PC-3 (cell line): ENCODE measurements at regions not wholly inside any gene's neighbourhood (a gene's known extent, or its start where the extent isn't known, plus 50 kb on each side); places are given as distances from the start of the nearest gene placed in this dataset.
"Not testable (repeated sequence)": the region's sequence is repeated elsewhere in the genome, so short reads cannot be mapped to it uniquely, and the experiment has no call there.

ENCODE experiments used
- ATAC-seq: fragments of 200-7000 bp; cut with Tn5 transposase; 2 replicates; pipeline ENCODE4 v1.9.1; 2020; ENCODE audit warnings: mild to moderate bottlenecking, moderate library complexity
- BruUV-seq: library from RNA; stranded (reverse); fragments of 400-500 nt; replicated peaks from 2 replicates; lab custom pipeline; 2021; lab: Mats Ljungman, UMichigan
- CTCF ChIA-PET: fragments of 300-600 bp; sonication (Branson Sonifier 250); formaldehyde crosslinking; loops from one replicate; lab custom pipeline; 2022; ENCODE audit warnings: antibody characterized with exemption; lab: Charles Lee
- POLR2A ChIA-PET: fragments of 300-600 bp; sonication (Branson Sonifier 250); formaldehyde crosslinking; loops from one replicate; lab custom pipeline; 2022; ENCODE audit warnings: antibody characterized with exemption; ENCODE audit not compliant: unreplicated experiment; lab: Charles Lee
- DNase-seq: peaks from one replicate; pipeline ENCODE4 v3.0.0-alpha.2; 2015
- H2AFZ ChIP-seq: fragments of 300-600 bp; sonication (generic); 2 replicates; pipeline ENCODE4 v1.6.0; 2016; ENCODE audit warnings: antibody characterized with exemption, low read length
- H3F3A ChIP-seq: fragments of 300-600 bp; sonication (generic); one replicate; pipeline ENCODE4 v1.6.0; 2017; ENCODE audit warnings: antibody characterized with exemption, low read length, control low read depth, mild to moderate bottlenecking; ENCODE audit not compliant: unreplicated experiment
- H3K27ac ChIP-seq: fragments of 300-600 bp; sonication (generic); 2 replicates; pipeline ENCODE4 v1.5.1; 2016; ENCODE audit warnings: mild to moderate bottlenecking, low read length
- H3K27me3 ChIP-seq: fragments of 300-600 bp; sonication (generic); 2 replicates; pipeline ENCODE4 v1.6.1; 2016; ENCODE audit warnings: low read length, mixed read lengths
- H3K36me3 ChIP-seq: fragments of 300-600 bp; sonication (generic); 2 replicates; pipeline ENCODE4 v1.6.1; 2016; ENCODE audit warnings: low read depth, mixed run types, low read length, mixed read lengths
- H3K4me1 ChIP-seq: fragments of 300-600 bp; sonication (generic); 2 replicates; pipeline ENCODE4 v1.5.1; 2016; ENCODE audit warnings: low read length; ENCODE audit not compliant: insufficient read depth
- H3K4me2 ChIP-seq: fragments of 300-600 bp; sonication (generic); 2 replicates; pipeline ENCODE4 v1.6.0; 2016; ENCODE audit warnings: low read length
- H3K4me3 ChIP-seq: fragments of 300-600 bp; sonication (generic); 2 replicates; pipeline ENCODE4 v1.5.1; 2016; ENCODE audit warnings: mild to moderate bottlenecking, low read length, mixed read lengths
- H3K79me2 ChIP-seq: fragments of 300-600 bp; sonication (generic); 2 replicates; pipeline ENCODE4 v1.6.1; 2017; ENCODE audit warnings: low read length, mixed read lengths
- H3K9ac ChIP-seq: fragments of 300-600 bp; sonication (generic); 2 replicates; pipeline ENCODE4 v1.6.0; 2016; ENCODE audit warnings: mild to moderate bottlenecking, low read length
- H3K9me2 ChIP-seq: fragments of 300-600 bp; sonication (generic); replicated peaks from 2 replicates; pipeline ENCODE4 v1.6.1; 2016; ENCODE audit warnings: mixed run types, low read length, mixed read lengths
- H3K9me3 ChIP-seq: fragments of 300-600 bp; sonication (generic); 2 replicates; pipeline ENCODE4 v1.6.1; 2016; ENCODE audit warnings: low read length, mixed read lengths
- H4K20me1 ChIP-seq: fragments of 300-600 bp; sonication (generic); 2 replicates; pipeline ENCODE4 v1.6.1; 2016; ENCODE audit warnings: low read length, mixed read lengths
- CTCF ChIP-seq: fragments of 300-600 bp; sonication (generic); conservative IDR thresholded peaks from 2 replicates; pipeline ENCODE4 v1.5.1; 2017; ENCODE audit warnings: antibody characterized with exemption, low read depth, mild to moderate bottlenecking, low read length
- EZH2 ChIP-seq: fragments of 300-600 bp; sonication (generic); IDR thresholded peaks from one replicate; pipeline ENCODE4 v1.6.1; 2017; ENCODE audit warnings: antibody characterized with exemption, mild to moderate bottlenecking, low read length; ENCODE audit not compliant: unreplicated experiment
- EZH2phosphoT487 ChIP-seq: fragments of 300-600 bp; sonication (generic); IDR thresholded peaks from 2 replicates; pipeline ENCODE4 v1.6.1; 2018; ENCODE audit warnings: mild to moderate bottlenecking, antibody characterized with exemption, low read length, borderline replicate concordance
- intact Hi-C: fragments of 100-400 bp; cut with micrococcal nuclease; formaldehyde crosslinking; loops from 2 replicates; pipeline ENCODE4 v1.9.0; 2023

- POLR2A ChIA-PET, H3K79me2 ChIP-seq, H3K27me3 ChIP-seq, H3F3A ChIP-seq, H4K20me1 ChIP-seq, intact Hi-C loops, BruUV-seq, H3K27ac ChIP-seq, H3K9ac ChIP-seq, DNase-seq, H2AFZ ChIP-seq, H3K9me2 ChIP-seq, CTCF ChIA-PET, H3K4me3 ChIP-seq, H3K4me2 ChIP-seq, H3K4me1 ChIP-seq, H3K9me3 ChIP-seq, H3K36me3 ChIP-seq, ATAC-seq: not testable (repeated sequence)
These were observed 96.4 kb upstream of the MYO10 start for GRCh38 chr5:17032314-17032985.

GRCh38 chr5:17034992-17035391 is 98.9 kb upstream of the MYO10 start:
- BruUV-seq, POLR2A ChIA-PET, H3K79me2 ChIP-seq: not testable (repeated sequence)

GRCh38 chr5:17037751-17038150 is 101.7 kb upstream of the MYO10 start:
- no TSS peak for BruUV-seq
- Histone ChIP-seq H3K36me3 (no peaks in the 10 kb centered on the region), H3K4me1 (0 out of 2 replicates have a peak, but pooled peaks cover 3% of the 10 kb centered on the region), H3K79me2 (no peaks in the 10 kb centered on the region), H3K9me2 (no peaks in the 10 kb centered on the region), H3K9ac (no peak overlapping the region), H3K9me3 (no peaks in the 10 kb centered on the region), H3K27ac (no peak overlapping the region), H4K20me1 (no peaks in the 10 kb centered on the region), H3K4me2 (no peak overlapping the region), H3K27me3 (no peaks in the 10 kb centered on the region), H3F3A (no peaks in the 10 kb centered on the region), H2AFZ (0 out of 2 replicates have a peak overlapping the region, but pooled peaks have one; percentile 6), H3K4me3 (no peak overlapping the region)
- POLR2A ChIA-PET: no interaction called here
- CTCF ChIA-PET: interaction anchor here (1.1 kb wide), 1 partner anchor 95 kb away, joined by 3 read pairs; no protein-coding TSS in a partner anchor
- intact Hi-C loops: no loop called here
- peak; percentile 33 for DNase-seq
- ATAC-seq: no peak
- no peak for TF ChIP-seq CTCF
- no peak for TF ChIP-seq EZH2
- TF ChIP-seq EZH2phosphoT487: no peak

More at GRCh38 chr5:17034992-17035391, 98.9 kb upstream of the MYO10 start:
- intact Hi-C loops, ATAC-seq, H3K9me3 ChIP-seq, H3K27ac ChIP-seq, H3K27me3 ChIP-seq, H3F3A ChIP-seq, DNase-seq, H3K4me2 ChIP-seq, H4K20me1 ChIP-seq, H3K36me3 ChIP-seq, H3K9ac ChIP-seq, CTCF ChIA-PET, H2AFZ ChIP-seq, H3K4me3 ChIP-seq, H3K9me2 ChIP-seq, H3K4me1 ChIP-seq: not testable (repeated sequence)
